GM12878 (cell line): ENCODE measurements at regions not wholly inside any gene's neighbourhood (a gene's known extent, or its start where the extent isn't known, plus 50 kb on each side); places are given as distances from the start of the nearest gene placed in this dataset.

ENCODE experiments used
- ATAC-seq: fragments of 200-7000 bp; cut with Tn5 transposase; 3 replicates; pipeline ENCODE4 v1.9.1; 2020; ENCODE audit warnings: mild to moderate bottlenecking, moderate library complexity
- BruUV-seq: library from RNA; stranded (reverse); fragments of 400-500 nt; replicated peaks from 2 replicates; lab custom pipeline; 2021; lab: Mats Ljungman, UMichigan
- CTCF ChIA-PET: fragments of 300-600 bp; sonication (Branson Sonifier 250); formaldehyde crosslinking; extraction: SDS; loops from one replicate; lab custom pipeline; 2021; ENCODE audit warnings: inconsistent platforms; lab: Yijun Ruan, JAX
- POLR2A ChIA-PET: fragments of 350-600 bp; formaldehyde crosslinking; extraction: SDS; loops from one replicate; lab custom pipeline; 2021; ENCODE audit warnings: inconsistent platforms; lab: Charles Lee
- RAD21 ChIA-PET: fragments of 300-600 bp; sonication (Branson Sonifier 250); formaldehyde crosslinking; loops from one replicate; lab custom pipeline; 2023; ENCODE audit warnings: antibody characterized with exemption; ENCODE audit not compliant: unreplicated experiment; lab: Charles Lee
- SMC1A ChIA-PET: fragments of 300-600 bp; sonication (Branson Sonifier 250); formaldehyde crosslinking; loops from one replicate; lab custom pipeline; 2023; ENCODE audit not compliant: unreplicated experiment, uncharacterized antibody; lab: Charles Lee
- DNase-seq: peaks from one replicate; pipeline ENCODE4 v3.0.0-alpha.2; 2011; ENCODE audit warnings: low read depth, low spot score
- FAIRE-seq: peaks from 3 replicates; lab custom pipeline; 2011; peaks lifted over from hg19 to GRCh38; lab: Jason Lieb, UNC
- H2AFZ ChIP-seq: 2 replicates; pipeline ENCODE4 v1.6.0; 2011; ENCODE audit warnings: low read depth, low read length, control low read depth; ENCODE audit not compliant: control insufficient read depth
- H3K27ac ChIP-seq: 2 replicates; pipeline ENCODE4 v1.5.1; 2011; ENCODE audit warnings: control low read depth; ENCODE audit not compliant: control insufficient read depth, insufficient read depth
- H3K27me3 ChIP-seq, 2 experiments: replicated peaks in 1 of 2; 2 replicates each; pipeline versions ENCODE4 v1.6.0 to v1.6.1; 2011; ENCODE audit warnings: low read length in 1 of 2; ENCODE audit not compliant: control insufficient read depth in 2 of 2, insufficient read depth in 2 of 2
- H3K36me3 ChIP-seq, 2 experiments: 2 replicates each; pipeline ENCODE4 v1.5.1; 2011; ENCODE audit warnings: low read length in 1 of 2; ENCODE audit not compliant: control insufficient read depth in 2 of 2, insufficient read depth in 2 of 2
- H3K4me1 ChIP-seq: 2 replicates; pipeline ENCODE4 v1.6.1; 2011; ENCODE audit warnings: mild to moderate bottlenecking, low read length, moderate library complexity, mixed read lengths; ENCODE audit not compliant: control insufficient read depth, insufficient read depth
- H3K4me2 ChIP-seq: 2 replicates; pipeline ENCODE4 v1.6.0; 2011; ENCODE audit warnings: control low read depth; ENCODE audit not compliant: control insufficient read depth, insufficient read depth
- H3K4me3 ChIP-seq: fragments of 200-600 bp; sonication (generic); 2 replicates; pipeline ENCODE4 v1.5.1; 2016
- H3K79me2 ChIP-seq: 2 replicates; pipeline ENCODE4 v1.6.0; 2011; ENCODE audit warnings: low read length; ENCODE audit not compliant: control insufficient read depth, insufficient read depth
- H3K9ac ChIP-seq: 2 replicates; pipeline ENCODE4 v1.8.0; 2011; ENCODE audit warnings: low read length, control low read depth, mixed read lengths; ENCODE audit not compliant: control insufficient read depth, insufficient read depth
- H3K9me3 ChIP-seq: replicated peaks from 3 replicates; pipeline ENCODE4 v1.5.1; 2011; ENCODE audit warnings: mild to moderate bottlenecking, low read length; ENCODE audit not compliant: control insufficient read depth, insufficient read depth
- H4K20me1 ChIP-seq: 2 replicates; pipeline ENCODE4 v1.6.0; 2011; ENCODE audit not compliant: control insufficient read depth, insufficient read depth
- CTCF ChIP-seq, 3 experiments: IDR thresholded peaks in 2 of 3; conservative IDR thresholded peaks in 1 of 3; 2 replicates each; pipeline ENCODE4 v1.5.1; 2011; ENCODE audit warnings: low read depth in 3 of 3, low read length in 3 of 3, mild to moderate bottlenecking in 3 of 3, control low read depth in 2 of 3, moderate library complexity in 2 of 3, inconsistent platforms in 1 of 3, mixed read lengths in 1 of 3; ENCODE audit not compliant: control insufficient read depth in 2 of 3, insufficient read depth in 1 of 3; ENCODE audit errors: extremely low read depth in 1 of 3
- CUX1 ChIP-seq: IDR thresholded peaks from 2 replicates; pipeline ENCODE4 v1.6.1; 2012; ENCODE audit warnings: improper control_type of control experiment, low read depth, low read length; ENCODE audit not compliant: insufficient replicate concordance
- IRF5 ChIP-seq: fragments of 450-650 bp; IDR thresholded peaks from 2 replicates; pipeline ENCODE4 v1.6.1; 2017; ENCODE audit warnings: borderline replicate concordance
- MTA3 ChIP-seq: IDR thresholded peaks from 2 replicates; pipeline ENCODE4 v1.6.1; 2012; ENCODE audit warnings: low read length, inconsistent platforms, borderline replicate concordance
- NFYB ChIP-seq: IDR thresholded peaks from 2 replicates; pipeline ENCODE4 v1.6.1; 2011; ENCODE audit warnings: low read depth, mild to moderate bottlenecking, low read length, improper control_type of control experiment, moderate library complexity; ENCODE audit not compliant: insufficient read depth
- PAX5 ChIP-seq: IDR thresholded peaks from 2 replicates; pipeline ENCODE4 v1.6.1; 2011; ENCODE audit warnings: low read depth, low read length, borderline replicate concordance
- RAD21 ChIP-seq: IDR thresholded peaks from 2 replicates; pipeline ENCODE4 v1.6.1; 2011; ENCODE audit warnings: mild to moderate bottlenecking, low read depth, low read length, moderate library complexity; ENCODE audit not compliant: insufficient read depth
- SIN3A ChIP-seq: IDR thresholded peaks from 2 replicates; pipeline ENCODE4 v1.6.1; 2012; ENCODE audit warnings: low read depth, low read length, improper control_type of control experiment
- SREBF1 ChIP-seq: IDR thresholded peaks from 2 replicates; pipeline ENCODE4 v1.6.1; 2012; ENCODE audit warnings: mild to moderate bottlenecking, low read length
- ZNF687 ChIP-seq: fragments of 450-650 bp; IDR thresholded peaks from 2 replicates; pipeline ENCODE4 v1.6.1; 2017; ENCODE audit warnings: mild to moderate bottlenecking, moderate library complexity
- WGBS: methylation state at CpG from one replicate; pipeline ENCODE4 v1.1.6; 2016; ENCODE audit warnings: low lambda C conversion rate; ENCODE audit not compliant: insufficient replicate concordance, insufficient coverage; ENCODE audit errors: missing lambda C conversion rate; 5-methylcytosine and 5-hydroxymethylcytosine counted together
- in situ Hi-C: fragments of 300-500 bp; cut with MboI; formaldehyde crosslinking; loops from 9 replicates; pipeline ENCODE4 v1.14.3; 2018; ENCODE audit warnings: mixed read lengths
- intact Hi-C: fragments of 100-400 bp; cut with micrococcal nuclease; formaldehyde crosslinking; loops from one replicate; pipeline ENCODE4 v1.14.2; 2022; ENCODE audit not compliant: unreplicated experiment

GRCh38 chr7:68414631-68415425, 1183.4 kb upstream of the AUTS2 start:
- SMC1A ChIA-PET = no interaction called here
- intact Hi-C loops = no loop called here
- H2AFZ ChIP-seq = no peak overlapping the region
- H3K4me3 ChIP-seq = no peak overlapping the region
- WGBS = 0% methylated on average over 2 of the region's 2 CpGs
- POLR2A ChIA-PET = no interaction called here
- H3K9me3 ChIP-seq = no peaks in the 10 kb centered on the region; the same call in 2 of the 3 replicates
- DNase-seq = no peak
- no peak for ATAC-seq
- H3K27me3 ChIP-seq = no peaks in the 10 kb centered on the region
- no peak overlapping the region for H3K27ac ChIP-seq
- CTCF ChIA-PET = interaction anchor here (0.6 kb wide), 1 partner anchor 11 kb away, joined by 3 read pairs; no protein-coding TSS in a partner anchor
- RAD21 ChIA-PET = no interaction called here
- no peaks in the 10 kb centered on the region for H3K4me1 ChIP-seq
- no peaks in the 10 kb centered on the region for H4K20me1 ChIP-seq
- H3K79me2 ChIP-seq = no peaks in the 10 kb centered on the region
- in situ Hi-C loops = no loop called here
- no TSS peak for BruUV-seq
- no peak overlapping the region for H3K9ac ChIP-seq
- no peak overlapping the region for H3K4me2 ChIP-seq
- no peaks in the 10 kb centered on the region for H3K36me3 ChIP-seq
- no peak for FAIRE-seq
- TF ChIP-seq MTA3 = no peak
- TF ChIP-seq ZNF687 = no peak
- no peak for TF ChIP-seq SIN3A
- TF ChIP-seq IRF5 = no peak
- TF ChIP-seq NFYB = no peak
- no peak for TF ChIP-seq RAD21
- no peak for TF ChIP-seq SREBF1
- TF ChIP-seq PAX5 = no peak
- no peak for TF ChIP-seq CTCF (IDR thresholded peaks at IDR 0.05 in 2 of 3, conservative IDR thresholded peaks at IDR 0.05 in 1 of 3; ENCODE audit: control insufficient read depth in 2 of 3, extremely low read depth in 1 of 3, insufficient read depth in 1 of 3, low read depth in 3 of 3, low read length in 3 of 3)
- no peak for TF ChIP-seq CUX1
